ENCODE measurements at regions not wholly inside any gene's neighbourhood (a gene's known extent, or its start where the extent isn't known, plus 50 kb on each side); places are given as distances from the start of the nearest gene placed in this dataset.

GRCh38 chr9:7370988-7371387, 428.6 kb downstream of the DMAC1 start:
- 52% methylated on average over 3 of the region's 3 CpGs for WGBS (ENCODE audit: insufficient coverage, low coverage, low lambda C conversion rate, missing lambda C conversion rate)
- no peak overlapping the region for H3K4me3 ChIP-seq
- H3K27me3 ChIP-seq, result no peaks in the 10 kb centered on the region
- DNase-seq (no peak), ATAC-seq (no peak)
- intact Hi-C loops (cut with DNase I), result no loop called here
- no peaks in the 10 kb centered on the region for H3K9me3 ChIP-seq
- H3K27ac ChIP-seq, result no peak overlapping the region
- H3K36me3 ChIP-seq, result no peaks in the 10 kb centered on the region
- TF ChIP-seq CTCF (IDR thresholded peaks at IDR 0.05), result no peak
- TF ChIP-seq POLR2A (IDR thresholded peaks at IDR 0.05), result no peak
- H3K4me1 ChIP-seq, result peaks cover 0 to 28% (median 9%) of the 10 kb centered on the region in 4 donors

GRCh38 chr9:7370381-7370780, 429.2 kb downstream of the DMAC1 start:
- ATAC-seq (peak in 3 of 4 donors; percentile 20 to 60 (median 55)), DNase-seq (no peak)
- Histone ChIP-seq H3K27me3 (no peaks in the 10 kb centered on the region), H3K4me3 (no peak overlapping the region), H3K36me3 (no peaks in the 10 kb centered on the region), H3K9me3 (no peaks in the 10 kb centered on the region), H3K4me1 (peaks cover 0 to 28% (median 9%) of the 10 kb centered on the region in 4 donors), H3K27ac (no peak overlapping the region)
- TF ChIP-seq POLR2A (IDR thresholded peaks at IDR 0.05) (no peak), CTCF (IDR thresholded peaks at IDR 0.05) (no peak)
- WGBS (ENCODE audit: insufficient coverage, low coverage, low lambda C conversion rate, missing lambda C conversion rate), result 48% methylated on average over 2 of the region's 2 CpGs
- intact Hi-C loops (cut with DNase I), result no loop called here

- WGBS (ENCODE audit: insufficient coverage, low coverage, low lambda C conversion rate, missing lambda C conversion rate), result 13% methylated on average over 2 of the region's 2 CpGs
- Histone ChIP-seq H3K4me1 (peaks cover 0 to 31% (median 10%) of the 10 kb centered on the region in 4 donors), H3K27me3 (no peaks in the 10 kb centered on the region), H3K27ac (peak overlapping the region in 2 of 3 donors; percentile 2 to 11), H3K4me3 (no peak overlapping the region), H3K9me3 (no peaks in the 10 kb centered on the region), H3K36me3 (no peaks in the 10 kb centered on the region)
- ATAC-seq, result peak; percentile 88 to 96 (median 90)
- intact Hi-C loops (cut with DNase I), result no loop called here
- DNase-seq, result peak in 1 of 3 donors; percentile 53
- TF ChIP-seq POLR2A (IDR thresholded peaks at IDR 0.05) (no peak), CTCF (IDR thresholded peaks at IDR 0.05) (no peak)
Observed at GRCh38 chr9:7369384-7369821, 430.2 kb downstream of the DMAC1 start.

- TF ChIP-seq POLR2A (IDR thresholded peaks at IDR 0.05), result no peak
- TF ChIP-seq CTCF (IDR thresholded peaks at IDR 0.05), result no peak
- Histone ChIP-seq H3K27me3 (no peaks in the 10 kb centered on the region), H3K27ac (peak overlapping the region in 2 of 3 donors; percentile 2 to 11), H3K36me3 (no peaks in the 10 kb centered on the region), H3K9me3 (no peaks in the 10 kb centered on the region), H3K4me1 (peaks cover 0 to 39% (median 11%) of the 10 kb centered on the region in 4 donors), H3K4me3 (no peak overlapping the region)
- DNase-seq (no peak), ATAC-seq (peak; percentile 26 to 62 (median 33))
- 27% methylated on average over 6 of the region's 6 CpGs for WGBS (ENCODE audit: insufficient coverage, low coverage, low lambda C conversion rate, missing lambda C conversion rate)
- intact Hi-C loops (cut with DNase I), result no loop called here
Observed at GRCh38 chr9:7368410-7369292, 430.9 kb downstream of the DMAC1 start.

All from right lobe of liver (tissue), 6 donors.